ENCODE measurements at regions not wholly inside any gene's neighbourhood (a gene's known extent, or its start where the extent isn't known, plus 50 kb on each side); places are given as distances from the start of the nearest gene placed in this dataset.

- TF ChIP-seq POLR2A (IDR thresholded peaks at IDR 0.05) = no peak
- TF ChIP-seq, protein P1, sequence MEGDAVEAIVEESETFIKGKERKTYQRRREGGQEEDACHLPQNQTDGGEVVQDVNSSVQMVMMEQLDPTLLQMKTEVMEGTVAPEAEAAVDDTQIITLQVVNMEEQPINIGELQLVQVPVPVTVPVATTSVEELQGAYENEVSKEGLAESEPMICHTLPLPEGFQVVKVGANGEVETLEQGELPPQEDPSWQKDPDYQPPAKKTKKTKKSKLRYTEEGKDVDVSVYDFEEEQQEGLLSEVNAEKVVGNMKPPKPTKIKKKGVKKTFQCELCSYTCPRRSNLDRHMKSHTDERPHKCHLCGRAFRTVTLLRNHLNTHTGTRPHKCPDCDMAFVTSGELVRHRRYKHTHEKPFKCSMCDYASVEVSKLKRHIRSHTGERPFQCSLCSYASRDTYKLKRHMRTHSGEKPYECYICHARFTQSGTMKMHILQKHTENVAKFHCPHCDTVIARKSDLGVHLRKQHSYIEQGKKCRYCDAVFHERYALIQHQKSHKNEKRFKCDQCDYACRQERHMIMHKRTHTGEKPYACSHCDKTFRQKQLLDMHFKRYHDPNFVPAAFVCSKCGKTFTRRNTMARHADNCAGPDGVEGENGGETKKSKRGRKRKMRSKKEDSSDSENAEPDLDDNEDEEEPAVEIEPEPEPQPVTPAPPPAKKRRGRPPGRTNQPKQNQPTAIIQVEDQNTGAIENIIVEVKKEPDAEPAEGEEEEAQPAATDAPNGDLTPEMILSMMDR (IDR thresholded peaks at IDR 0.05) = no peak
Measured at GRCh38 chr11:64477675-64478074, 78.1 kb upstream of the SLC22A11 start.

Data from esophagus squamous epithelium (tissue), 4 donors.